CD14-positive monocyte (primary cell): ENCODE measurements at regions not wholly inside any gene's neighbourhood (a gene's known extent, or its start where the extent isn't known, plus 50 kb on each side); places are given as distances from the start of the nearest gene placed in this dataset.

Experiments used
- DNase-seq, 3 donors: peaks; one replicate each; pipeline ENCODE4 v3.0.0-alpha.2; 2011 to 2022
- H2AFZ ChIP-seq: 2 replicates; pipeline ENCODE4 v1.6.0; 2012; ENCODE audit warnings: mild to moderate bottlenecking, low read depth, low read length, inconsistent platforms; ENCODE audit not compliant: insufficient read depth, poor library complexity, severe bottlenecking
- H3K27ac ChIP-seq, 2 donors: 1 replicate in 1 of 2; 2 replicates in 1 of 2; pipeline ENCODE4 v1.5.1; 2012 to 2013; ENCODE audit warnings: low read length in 2 of 2, control low read depth in 1 of 2, inconsistent platforms in 1 of 2, low read depth in 1 of 2, mild to moderate bottlenecking in 1 of 2
- H3K27me3 ChIP-seq, 2 donors: one replicate each; pipeline versions ENCODE4 v1.6.0 to v1.6.1; 2011 to 2013; ENCODE audit warnings: low read length in 2 of 2; ENCODE audit not compliant: control insufficient read depth in 2 of 2, insufficient read depth in 2 of 2
- H3K36me3 ChIP-seq, 2 donors: replicated peaks in 1 of 2; 1 replicate in 1 of 2; 2 replicates in 1 of 2; pipeline versions ENCODE4 v1.5.1 to v1.6.1; 2012 to 2013; ENCODE audit warnings: low read length in 2 of 2, control low read depth in 1 of 2, inconsistent platforms in 1 of 2, mild to moderate bottlenecking in 1 of 2; ENCODE audit not compliant: insufficient read depth in 2 of 2, control insufficient read depth in 1 of 2
- H3K4me1 ChIP-seq, 2 donors: 1 replicate in 1 of 2; 2 replicates in 1 of 2; pipeline versions ENCODE4 v1.5.1 to v1.6.1; 2012 to 2013; ENCODE audit warnings: low read length in 2 of 2, control low read depth in 1 of 2, inconsistent platforms in 1 of 2, mild to moderate bottlenecking in 1 of 2, moderate library complexity in 1 of 2; ENCODE audit not compliant: insufficient read depth in 2 of 2, control insufficient read depth in 1 of 2
- H3K4me2 ChIP-seq: replicated peaks from 2 replicates; pipeline ENCODE3; 2012; ENCODE audit warnings: low read length, moderate library complexity, mild to moderate bottlenecking; ENCODE audit not compliant: poor library complexity, severe bottlenecking; ENCODE audit errors: extremely low read depth
- H3K4me3 ChIP-seq, 3 experiments: fragments of 200-600 bp in 1 of 3; sonication (generic) in 1 of 3; replicated peaks in 1 of 3; 1 replicate in 2 of 3; 2 replicates in 1 of 3; pipeline ENCODE4 v1.5.1; 2011 to 2013; ENCODE audit warnings: low read length in 3 of 3, mild to moderate bottlenecking in 3 of 3, control low read depth in 2 of 3, low read depth in 2 of 3, inconsistent platforms in 1 of 3, moderate library complexity in 1 of 3
- H3K79me2 ChIP-seq: 2 replicates; pipeline ENCODE4 v1.6.0; 2012; ENCODE audit warnings: mild to moderate bottlenecking, control low read depth, inconsistent platforms, low read length, moderate library complexity; ENCODE audit not compliant: insufficient read depth
- H3K9ac ChIP-seq: 2 replicates; pipeline ENCODE4 v1.6.0; 2017; ENCODE audit warnings: low read length, mild to moderate bottlenecking; ENCODE audit not compliant: insufficient read depth, poor library complexity, severe bottlenecking
- H3K9me3 ChIP-seq, 2 donors: replicated peaks in 1 of 2; 1 replicate in 1 of 2; 2 replicates in 1 of 2; pipeline versions ENCODE4 v1.5.1 to v1.6.1; 2012 to 2013; ENCODE audit warnings: low read length in 2 of 2, control low read depth in 1 of 2; ENCODE audit not compliant: control insufficient read depth in 1 of 2, insufficient read depth in 1 of 2
- H4K20me1 ChIP-seq: 2 replicates; pipeline ENCODE4 v1.6.0; 2012; ENCODE audit warnings: mild to moderate bottlenecking, low read length, control low read depth, moderate library complexity; ENCODE audit not compliant: insufficient read depth
- H3K27ac Mint-ChIP-seq, 7 donors: one replicate each; pipeline ENCODE4 v1.8.0; 2020; ENCODE audit warnings: mild to moderate bottlenecking in 7 of 7, mixed read lengths in 7 of 7, moderate library complexity in 6 of 7, inconsistent platforms in 2 of 7
- H3K27me3 Mint-ChIP-seq, 3 donors: one replicate each; pipeline ENCODE4 v1.8.0; 2021 to 2022; ENCODE audit warnings: low read depth in 3 of 3, mild to moderate bottlenecking in 3 of 3, mixed read lengths in 3 of 3, moderate library complexity in 3 of 3, inconsistent platforms in 1 of 3
- H3K36me3 Mint-ChIP-seq, 2 donors: one replicate each; pipeline ENCODE4 v1.8.0; 2020; ENCODE audit warnings: mixed read lengths in 2 of 2, inconsistent platforms in 1 of 2, mild to moderate bottlenecking in 1 of 2
- H3K4me1 Mint-ChIP-seq: one replicate; pipeline ENCODE4 v1.8.0; 2020; ENCODE audit warnings: mild to moderate bottlenecking, mixed read lengths
- H3K4me3 Mint-ChIP-seq, 2 donors: one replicate each; pipeline ENCODE4 v1.8.0; 2020; ENCODE audit warnings: mild to moderate bottlenecking in 2 of 2, mixed read lengths in 2 of 2, moderate library complexity in 1 of 2
- H3K9me3 Mint-ChIP-seq, 7 donors: one replicate each; pipeline ENCODE4 v1.8.0; 2020 to 2022; ENCODE audit warnings: mixed read lengths in 7 of 7, mild to moderate bottlenecking in 6 of 7, moderate library complexity in 6 of 7, inconsistent platforms in 2 of 7
- CTCF ChIP-seq: fragments of 200-600 bp; IDR thresholded peaks from one replicate; pipeline ENCODE4 v1.8.0; 2022; ENCODE audit warnings: antibody characterized with exemption, mild to moderate bottlenecking
- WGBS: methylation state at CpG from one replicate; pipeline ENCODE4 v1.1.5; 2013; ENCODE audit warnings: missing lambda C conversion rate; ENCODE audit not compliant: insufficient coverage; 5-methylcytosine and 5-hydroxymethylcytosine counted together
- intact Hi-C, 2 donors: fragments of 100-400 bp; cut with micrococcal nuclease; formaldehyde crosslinking; loops; one replicate each; pipeline versions ENCODE4 v1.15.0 to v1.15.1; 2023

- no peak overlapping the region for H3K9ac ChIP-seq
- H3K4me3 ChIP-seq, result no peak overlapping the region
- no peak overlapping the region for H2AFZ ChIP-seq
- no peak for DNase-seq
- Mint-ChIP-seq H3K9me3 (no peaks in the 10 kb centered on the region), H3K27me3 (peaks cover 0 to 5% (median 4%) of the 10 kb centered on the region in 3 donors), H3K4me3 (no peak overlapping the region), H3K27ac (no peak overlapping the region), H3K36me3 (no peaks in the 10 kb centered on the region), H3K4me1 (peaks cover 8% of the 10 kb centered on the region)
- no peaks in the 10 kb centered on the region for H3K36me3 ChIP-seq
- H3K27ac ChIP-seq, result no peak overlapping the region
- intact Hi-C loops, result loop anchor here in 1 of 2 donors (10.0 kb wide), 2 partner anchors 180 to 1530 kb away; no protein-coding TSS in a partner anchor
- H3K9me3 ChIP-seq, result no peaks in the 10 kb centered on the region
- 100% methylated on average over 2 of the region's 3 CpGs for WGBS
- no peaks in the 10 kb centered on the region for H4K20me1 ChIP-seq
- no peaks in the 10 kb centered on the region for H3K79me2 ChIP-seq
- no peaks in the 10 kb centered on the region for H3K27me3 ChIP-seq
- TF ChIP-seq CTCF, result no peak
- H3K4me1 ChIP-seq, result peaks cover 5 to 9% of the 10 kb centered on the region in 2 donors
- no peak overlapping the region for H3K4me2 ChIP-seq
Measured at GRCh38 chr2:204144492-204144891, 207.9 kb downstream of the ICOS start.

DNA sequence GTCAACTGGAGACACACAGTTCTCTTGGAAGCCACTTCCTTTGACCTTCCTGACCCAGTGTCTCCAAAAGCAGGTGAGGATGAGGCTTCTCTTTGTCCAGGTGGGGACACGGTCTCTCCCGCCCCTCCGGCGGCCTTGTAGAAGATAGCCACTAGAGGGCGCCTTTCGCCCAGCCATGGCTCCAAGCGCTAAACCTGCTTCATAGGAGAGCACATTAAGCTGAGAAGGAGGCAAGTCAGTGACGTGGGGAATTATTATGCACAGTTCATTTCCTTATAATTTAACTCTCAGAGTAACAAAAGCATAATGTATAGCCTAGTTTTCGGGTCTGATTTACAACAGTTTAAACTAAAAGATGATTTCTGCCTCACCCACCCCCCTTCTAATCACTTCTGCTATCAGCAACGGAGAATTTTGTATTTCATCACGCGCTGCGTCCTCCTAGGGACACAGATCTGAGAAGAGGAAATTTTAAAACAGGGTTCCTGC is 208.7 kb downstream of the ICOS start:
- WGBS, result 9% methylated on average over 7 of the region's 13 CpGs
- Histone ChIP-seq H3K4me2 (peak overlapping the region; percentile 76), H3K9ac (no peak overlapping the region), H3K9me3 (no peaks in the 10 kb centered on the region), H4K20me1 (no peaks in the 10 kb centered on the region), H3K27me3 (no peaks in the 10 kb centered on the region), H3K4me3 (peak overlapping the region; percentile 17 to 72 (median 50)), H3K4me1 (peaks cover 5 to 9% of the 10 kb centered on the region in 2 donors), H2AFZ (peak overlapping the region; percentile 68), H3K79me2 (no peaks in the 10 kb centered on the region), H3K27ac (no peak overlapping the region), H3K36me3 (no peaks in the 10 kb centered on the region)
- intact Hi-C loops, result loop anchor here in 1 of 2 donors (10.0 kb wide), 2 partner anchors 179 to 1529 kb away; no protein-coding TSS in a partner anchor
- Mint-ChIP-seq H3K4me1 (peaks cover 8% of the 10 kb centered on the region), H3K27ac (no peak overlapping the region), H3K27me3 (peaks cover 0 to 5% (median 5%) of the 10 kb centered on the region in 3 donors), H3K4me3 (peak overlapping the region; percentile 47 to 85), H3K9me3 (no peaks in the 10 kb centered on the region), H3K36me3 (no peaks in the 10 kb centered on the region)
- DNase-seq, result peak; percentile 44 to 58 (median 55)
- peak; percentile 98 for TF ChIP-seq CTCF
